AG04449 (cell line): ENCODE measurements at regions not wholly inside any gene's neighbourhood (a gene's known extent, or its start where the extent isn't known, plus 50 kb on each side); places are given as distances from the start of the nearest gene placed in this dataset.

ENCODE experiments used
- CTCF ChIA-PET: fragments of 350-600 bp; formaldehyde crosslinking; extraction: SDS; loops from one replicate; lab custom pipeline; 2021; ENCODE audit warnings: antibody characterized with exemption; lab: Yijun Ruan, JAX
- POLR2A ChIA-PET: fragments of 400-600, 350-600 bp; formaldehyde crosslinking; extraction: SDS; loops from one replicate; lab custom pipeline; 2020; ENCODE audit warnings: antibody characterized with exemption, inconsistent platforms; lab: Yijun Ruan, JAX
- DNase-seq: peaks from one replicate; pipeline ENCODE4 v3.0.0-alpha.2; 2010; ENCODE audit warnings: low read depth, low spot score
- H3K4me3 ChIP-seq: 2 replicates; pipeline ENCODE4 v1.5.1; 2011; ENCODE audit warnings: low read depth, mild to moderate bottlenecking, control low read depth, low read length
- TF ChIP-seq, protein P1 (sequence below): IDR thresholded peaks from one replicate; pipeline ENCODE4 v1.5.1; 2011; ENCODE audit warnings: mild to moderate bottlenecking, moderate library complexity, low read length, control low read depth, inconsistent platforms; ENCODE audit not compliant: insufficient read depth; ENCODE audit errors: missing control alignments

DNA sequence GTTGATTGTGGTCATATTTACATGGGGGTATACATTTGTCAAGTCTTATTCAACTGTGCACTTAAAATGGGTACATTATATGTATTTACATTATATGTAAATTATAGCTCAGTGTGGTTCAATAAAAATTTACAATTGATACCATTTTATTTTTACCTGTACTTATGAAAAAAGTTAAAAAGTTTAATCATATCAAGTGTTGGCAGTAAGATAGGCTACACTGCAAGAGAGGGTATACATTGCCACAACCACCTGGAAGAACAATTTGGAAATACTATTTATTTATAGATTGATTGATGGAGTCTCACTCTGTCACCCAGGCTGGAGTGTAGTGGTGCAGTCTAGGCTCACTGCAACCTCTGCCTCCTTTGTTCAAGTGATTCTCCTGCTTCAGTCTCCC lies 453.3 kb downstream of the XYLT1 start:
- no peak for DNase-seq
- POLR2A ChIA-PET = no interaction called here
- no peak overlapping the region for H3K4me3 ChIP-seq
- CTCF ChIA-PET = no interaction called here
- TF ChIP-seq, protein P1, sequence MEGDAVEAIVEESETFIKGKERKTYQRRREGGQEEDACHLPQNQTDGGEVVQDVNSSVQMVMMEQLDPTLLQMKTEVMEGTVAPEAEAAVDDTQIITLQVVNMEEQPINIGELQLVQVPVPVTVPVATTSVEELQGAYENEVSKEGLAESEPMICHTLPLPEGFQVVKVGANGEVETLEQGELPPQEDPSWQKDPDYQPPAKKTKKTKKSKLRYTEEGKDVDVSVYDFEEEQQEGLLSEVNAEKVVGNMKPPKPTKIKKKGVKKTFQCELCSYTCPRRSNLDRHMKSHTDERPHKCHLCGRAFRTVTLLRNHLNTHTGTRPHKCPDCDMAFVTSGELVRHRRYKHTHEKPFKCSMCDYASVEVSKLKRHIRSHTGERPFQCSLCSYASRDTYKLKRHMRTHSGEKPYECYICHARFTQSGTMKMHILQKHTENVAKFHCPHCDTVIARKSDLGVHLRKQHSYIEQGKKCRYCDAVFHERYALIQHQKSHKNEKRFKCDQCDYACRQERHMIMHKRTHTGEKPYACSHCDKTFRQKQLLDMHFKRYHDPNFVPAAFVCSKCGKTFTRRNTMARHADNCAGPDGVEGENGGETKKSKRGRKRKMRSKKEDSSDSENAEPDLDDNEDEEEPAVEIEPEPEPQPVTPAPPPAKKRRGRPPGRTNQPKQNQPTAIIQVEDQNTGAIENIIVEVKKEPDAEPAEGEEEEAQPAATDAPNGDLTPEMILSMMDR = no peak

DNA sequence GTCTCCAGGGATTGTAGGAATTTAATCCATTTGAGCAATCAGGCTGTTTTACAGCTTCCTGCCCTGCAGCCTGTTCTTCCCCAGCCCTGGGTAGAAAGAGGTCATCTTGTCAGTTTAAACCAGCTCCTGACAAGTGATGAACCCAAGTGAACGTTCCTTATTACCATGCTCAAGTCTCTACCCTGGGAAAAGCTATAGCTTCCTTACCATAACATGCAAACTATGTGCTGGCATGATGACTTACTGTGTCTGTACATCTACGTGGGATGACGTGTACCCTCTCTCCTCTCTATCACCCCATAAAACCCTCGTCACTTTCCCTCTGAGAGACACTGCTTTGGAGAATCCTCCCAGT lies 452.2 kb downstream of the XYLT1 start:
- DNase-seq = no peak
- ChIA-PET CTCF (no interaction called here), POLR2A (no interaction called here)
- TF ChIP-seq, protein P1 = no peak
- no peak overlapping the region for H3K4me3 ChIP-seq

DNA sequence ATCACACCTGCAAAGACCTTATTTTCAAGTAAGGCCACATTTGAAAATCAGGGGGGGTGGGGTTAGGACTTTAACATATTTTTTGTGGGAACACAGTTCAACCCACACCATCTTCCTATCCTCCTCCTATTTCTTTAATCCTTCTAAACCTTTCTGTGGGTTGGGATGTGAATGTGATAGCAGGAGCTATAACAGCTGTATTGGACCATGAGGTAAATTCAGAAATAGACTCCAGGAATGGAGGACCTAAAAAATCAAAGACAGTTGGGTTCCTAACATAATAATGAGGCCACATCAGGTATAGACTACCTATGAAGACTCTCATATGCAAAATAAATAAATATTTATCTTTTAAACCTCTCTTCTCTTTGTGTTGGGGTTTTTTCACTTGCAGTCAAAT lies 451.4 kb downstream of the XYLT1 start:
- ChIA-PET POLR2A (no interaction called here), CTCF (no interaction called here)
- TF ChIP-seq, protein P1 = no peak
- no peak for DNase-seq
- no peak overlapping the region for H3K4me3 ChIP-seq

DNA sequence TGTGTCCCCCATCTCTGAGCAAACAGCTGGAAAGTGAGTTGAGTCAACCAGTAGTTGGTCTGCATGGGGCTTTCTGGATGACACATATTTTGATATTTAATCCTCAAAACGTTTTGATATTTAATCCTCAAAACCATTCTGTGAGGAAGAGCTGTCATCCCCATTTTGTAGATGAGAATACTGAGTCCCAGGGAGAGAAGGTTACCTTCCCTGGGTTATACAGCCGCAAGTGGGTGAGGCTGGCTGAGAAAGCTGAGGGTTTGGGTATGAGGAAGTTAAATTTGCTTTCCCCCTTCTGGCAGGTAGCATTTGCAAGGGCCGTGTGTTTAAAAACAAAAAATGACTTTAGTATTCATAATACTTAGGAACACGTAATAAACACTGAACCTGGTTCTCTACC lies 447.2 kb downstream of the XYLT1 start:
- ChIA-PET CTCF (no interaction called here), POLR2A (no interaction called here)
- H3K4me3 ChIP-seq = no peak overlapping the region
- DNase-seq = no peak
- TF ChIP-seq, protein P1 = no peak

DNA sequence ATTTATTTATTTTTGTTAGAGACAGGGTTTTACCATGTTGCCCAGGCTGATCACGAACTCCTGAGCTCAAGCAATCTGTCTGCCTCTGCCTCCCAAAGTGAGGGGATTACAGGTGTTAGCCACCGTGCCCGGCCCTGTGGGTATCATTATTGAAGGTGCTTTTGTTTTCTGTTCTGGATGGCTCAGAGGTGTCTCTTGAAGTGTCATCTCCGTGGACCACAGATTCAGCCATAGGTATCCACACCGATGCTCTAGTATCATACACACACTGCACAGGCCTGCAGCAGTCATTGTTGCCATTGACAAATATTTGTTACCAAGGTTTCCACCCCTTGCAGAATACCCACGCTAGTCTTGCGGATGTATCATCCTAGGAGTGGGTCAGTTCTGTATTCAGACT lies 446.2 kb downstream of the XYLT1 start:
- no peak overlapping the region for H3K4me3 ChIP-seq
- TF ChIP-seq, protein P1 = no peak
- DNase-seq = no peak
- ChIA-PET POLR2A (no interaction called here), CTCF (no interaction called here)

DNA sequence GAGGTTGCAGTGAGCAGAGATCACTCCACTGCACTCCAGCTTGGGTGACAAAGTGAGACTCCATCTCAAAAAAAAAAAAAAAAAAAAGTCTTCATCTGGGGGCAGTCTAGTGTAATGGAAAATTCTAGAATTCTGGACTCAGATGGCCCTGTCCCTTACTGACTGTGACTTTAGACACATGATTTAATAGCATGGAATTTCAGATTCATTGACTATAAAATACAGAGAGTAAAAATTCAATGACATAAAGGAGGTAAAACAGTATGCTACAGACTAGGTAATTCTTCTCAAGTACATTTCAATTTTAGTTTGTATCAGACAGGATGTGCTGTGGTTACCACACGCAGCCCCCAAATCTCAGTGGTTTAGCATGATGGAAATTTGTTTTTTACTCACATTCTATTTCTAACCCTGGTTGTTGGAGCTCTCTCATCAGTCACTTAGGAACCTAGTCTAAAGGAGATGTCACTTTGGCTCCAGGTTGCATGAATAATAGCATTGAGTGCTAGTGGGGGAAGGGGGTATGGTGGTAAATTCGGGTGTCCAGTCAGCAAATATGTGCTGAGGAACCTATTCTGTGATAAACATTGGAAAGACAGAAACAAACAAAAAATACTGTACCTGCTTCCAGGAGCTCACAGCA lies 444.0 kb downstream of the XYLT1 start:
- TF ChIP-seq, protein P1 = no peak
- H3K4me3 ChIP-seq = no peak overlapping the region
- ChIA-PET CTCF (no interaction called here), POLR2A (no interaction called here)
- no peak for DNase-seq
